DND-41 (cell line): ENCODE measurements at regions not wholly inside any gene's neighbourhood (a gene's known extent, or its start where the extent isn't known, plus 50 kb on each side); places are given as distances from the start of the nearest gene placed in this dataset.

Experiments
- ATAC-seq: fragments of 200-7000 bp; cut with Tn5 transposase; 3 replicates; pipeline ENCODE4 v1.9.1; 2021; ENCODE audit warnings: low read depth; ENCODE audit not compliant: insufficient read depth
- DNase-seq: peaks from one replicate; pipeline ENCODE4 v3.0.0-alpha.2; 2020
- H2AFZ ChIP-seq: 2 replicates; pipeline ENCODE4 v1.6.0; 2012; ENCODE audit warnings: low read depth, low read length
- H3K27ac ChIP-seq: 2 replicates; pipeline ENCODE4 v1.5.1; 2012; ENCODE audit warnings: low read length, inconsistent platforms
- H3K27me3 ChIP-seq: fragments of 200-600 bp; sonication (generic); 2 replicates; pipeline ENCODE4 v1.6.0; 2012; ENCODE audit warnings: low read length, mild to moderate bottlenecking, inconsistent platforms; ENCODE audit not compliant: insufficient read depth, poor library complexity
- H3K36me3 ChIP-seq: 2 replicates; pipeline ENCODE4 v1.5.1; 2012; ENCODE audit warnings: low read length, inconsistent platforms; ENCODE audit not compliant: insufficient read depth
- H3K4me1 ChIP-seq: 2 replicates; pipeline ENCODE4 v1.5.1; 2012; ENCODE audit warnings: mild to moderate bottlenecking, low read length; ENCODE audit not compliant: insufficient read depth
- H3K4me2 ChIP-seq: 2 replicates; pipeline ENCODE4 v1.6.0; 2012; ENCODE audit warnings: mild to moderate bottlenecking, moderate library complexity, low read length, inconsistent platforms; ENCODE audit not compliant: insufficient read depth
- H3K4me3 ChIP-seq, 2 experiments: fragments of 200-600 bp in 1 of 2; shearing (Covaris generic) in 1 of 2; 2 replicates each; pipeline ENCODE4 v1.5.1; 2012 to 2016; ENCODE audit warnings: inconsistent platforms in 2 of 2, low read length in 2 of 2, mild to moderate bottlenecking in 2 of 2, low read depth in 1 of 2, moderate library complexity in 1 of 2
- H3K79me2 ChIP-seq: 2 replicates; pipeline ENCODE4 v1.6.0; 2012; ENCODE audit warnings: low read length, inconsistent platforms; ENCODE audit not compliant: insufficient read depth
- H3K9ac ChIP-seq: 2 replicates; pipeline ENCODE4 v1.6.0; 2012; ENCODE audit warnings: low read depth, mild to moderate bottlenecking, inconsistent platforms, low read length, moderate library complexity
- H3K9me3 ChIP-seq: 2 replicates; pipeline ENCODE4 v1.5.1; 2012; ENCODE audit warnings: low read length, moderate library complexity, mild to moderate bottlenecking, inconsistent platforms; ENCODE audit not compliant: insufficient read depth, severe bottlenecking
- H4K20me1 ChIP-seq: 2 replicates; pipeline ENCODE4 v1.6.0; 2012; ENCODE audit warnings: low read length; ENCODE audit not compliant: insufficient read depth
- EZH2 ChIP-seq: IDR thresholded peaks from 3 replicates; pipeline ENCODE4 v1.6.1; 2012; ENCODE audit warnings: borderline replicate concordance, low read depth, mild to moderate bottlenecking, moderate library complexity, low read length, inconsistent platforms; ENCODE audit not compliant: severe bottlenecking
- TF ChIP-seq, protein P1 (sequence below): IDR thresholded peaks from 2 replicates; pipeline ENCODE4 v1.5.1; 2012; ENCODE audit warnings: borderline replicate concordance, low read length, moderate library complexity, mild to moderate bottlenecking; ENCODE audit not compliant: poor library complexity, severe bottlenecking; ENCODE audit errors: extremely low read depth

DNA sequence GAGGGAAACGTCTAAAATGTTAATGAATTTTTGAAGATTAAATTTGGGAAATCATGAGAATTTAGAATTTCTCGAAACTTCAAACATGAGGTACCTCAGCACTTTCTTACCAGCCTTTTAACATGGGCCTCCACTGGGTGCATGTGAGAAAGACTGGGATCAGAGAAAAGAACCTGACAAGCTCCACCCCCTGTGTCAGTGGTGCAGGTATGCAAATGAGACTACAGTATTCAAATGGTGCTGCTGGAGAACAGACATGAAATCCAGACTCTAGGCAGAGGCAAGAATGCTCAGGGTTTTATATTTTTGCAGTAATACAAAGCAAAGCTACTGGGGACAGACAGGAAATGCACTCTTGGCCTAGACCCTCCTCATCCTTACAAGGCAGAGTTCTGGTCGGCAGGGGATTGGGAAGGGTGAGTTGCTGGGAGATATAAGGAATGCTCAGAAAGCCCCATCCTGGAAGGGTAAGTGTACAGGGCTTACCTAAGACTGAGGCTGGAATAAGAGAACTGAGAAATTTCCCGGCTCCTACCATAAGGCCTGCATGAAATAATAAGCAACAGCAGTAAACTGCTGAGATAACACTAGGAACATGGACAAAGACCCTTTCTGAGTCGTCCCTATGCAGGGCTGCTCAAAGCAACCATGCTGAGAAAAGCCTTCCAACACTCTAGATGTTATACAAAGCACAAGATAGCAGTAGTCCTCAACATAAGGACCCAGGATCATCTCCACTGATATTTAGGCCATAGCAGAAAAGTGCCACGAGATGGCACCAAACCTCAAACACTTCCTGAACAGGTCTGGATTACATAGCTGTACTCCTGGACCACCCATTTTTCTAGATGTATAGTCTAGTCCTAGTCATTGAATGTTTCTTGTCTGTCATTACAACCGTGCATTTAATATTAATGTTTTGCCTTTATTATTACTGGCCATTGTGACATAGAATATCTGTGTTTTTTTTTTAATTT lies 260.8 kb downstream of the RASSF9 start:
- TF ChIP-seq EZH2: no peak
- TF ChIP-seq, protein P1, sequence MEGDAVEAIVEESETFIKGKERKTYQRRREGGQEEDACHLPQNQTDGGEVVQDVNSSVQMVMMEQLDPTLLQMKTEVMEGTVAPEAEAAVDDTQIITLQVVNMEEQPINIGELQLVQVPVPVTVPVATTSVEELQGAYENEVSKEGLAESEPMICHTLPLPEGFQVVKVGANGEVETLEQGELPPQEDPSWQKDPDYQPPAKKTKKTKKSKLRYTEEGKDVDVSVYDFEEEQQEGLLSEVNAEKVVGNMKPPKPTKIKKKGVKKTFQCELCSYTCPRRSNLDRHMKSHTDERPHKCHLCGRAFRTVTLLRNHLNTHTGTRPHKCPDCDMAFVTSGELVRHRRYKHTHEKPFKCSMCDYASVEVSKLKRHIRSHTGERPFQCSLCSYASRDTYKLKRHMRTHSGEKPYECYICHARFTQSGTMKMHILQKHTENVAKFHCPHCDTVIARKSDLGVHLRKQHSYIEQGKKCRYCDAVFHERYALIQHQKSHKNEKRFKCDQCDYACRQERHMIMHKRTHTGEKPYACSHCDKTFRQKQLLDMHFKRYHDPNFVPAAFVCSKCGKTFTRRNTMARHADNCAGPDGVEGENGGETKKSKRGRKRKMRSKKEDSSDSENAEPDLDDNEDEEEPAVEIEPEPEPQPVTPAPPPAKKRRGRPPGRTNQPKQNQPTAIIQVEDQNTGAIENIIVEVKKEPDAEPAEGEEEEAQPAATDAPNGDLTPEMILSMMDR: peak; percentile 75
- no peak overlapping the region for H3K4me2 ChIP-seq
- H3K9me3 ChIP-seq: no peaks in the 10 kb centered on the region
- DNase-seq: peak; percentile 20
- H3K79me2 ChIP-seq: no peaks in the 10 kb centered on the region
- H4K20me1 ChIP-seq: no peaks in the 10 kb centered on the region
- H3K4me1 ChIP-seq: no peaks in the 10 kb centered on the region
- H2AFZ ChIP-seq: no peak overlapping the region
- no peak overlapping the region for H3K9ac ChIP-seq
- no peak overlapping the region for H3K4me3 ChIP-seq
- no peaks in the 10 kb centered on the region for H3K36me3 ChIP-seq
- H3K27ac ChIP-seq: no peak overlapping the region
- H3K27me3 ChIP-seq: no peaks in the 10 kb centered on the region
- ATAC-seq: peak; percentile 80

DNA sequence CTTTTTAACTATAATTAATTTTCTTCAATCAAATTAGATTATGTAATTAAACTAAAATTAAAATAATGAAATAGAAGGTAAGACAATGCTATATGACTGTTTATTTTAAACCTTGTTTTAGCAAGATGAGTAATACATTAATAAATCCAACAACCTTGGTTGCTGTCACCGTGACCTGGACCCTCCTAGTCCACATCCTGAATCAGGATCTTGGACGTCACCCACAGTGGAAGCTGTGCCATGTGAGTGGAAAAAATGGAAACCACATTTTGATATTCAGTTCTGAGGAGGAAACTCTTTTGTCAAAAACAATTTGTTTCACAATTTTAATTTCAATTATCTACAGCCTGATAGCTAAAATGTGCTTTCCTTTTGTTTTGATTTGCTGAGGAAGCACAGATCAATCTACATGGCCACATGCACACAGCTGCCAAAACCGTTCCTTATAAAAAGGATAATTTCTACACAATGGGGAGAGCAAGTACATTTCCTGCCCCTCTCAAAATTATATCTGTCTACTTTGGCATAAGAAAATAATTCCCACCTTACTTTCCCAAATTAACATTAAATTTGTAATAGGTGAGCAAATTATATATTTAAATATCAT lies 255.5 kb downstream of the RASSF9 start:
- H3K4me1 ChIP-seq: no peaks in the 10 kb centered on the region
- no peak overlapping the region for H3K9ac ChIP-seq
- no peak overlapping the region for H2AFZ ChIP-seq
- no peaks in the 10 kb centered on the region for H3K36me3 ChIP-seq
- no peak for DNase-seq
- TF ChIP-seq EZH2: no peak
- TF ChIP-seq, protein P1: no peak
- H3K4me2 ChIP-seq: no peak overlapping the region
- H3K27ac ChIP-seq: no peak overlapping the region
- ATAC-seq: no peak
- no peaks in the 10 kb centered on the region for H3K79me2 ChIP-seq
- H4K20me1 ChIP-seq: no peaks in the 10 kb centered on the region
- H3K9me3 ChIP-seq: no peaks in the 10 kb centered on the region
- H3K4me3 ChIP-seq: no peak overlapping the region
- no peaks in the 10 kb centered on the region for H3K27me3 ChIP-seq

DNA sequence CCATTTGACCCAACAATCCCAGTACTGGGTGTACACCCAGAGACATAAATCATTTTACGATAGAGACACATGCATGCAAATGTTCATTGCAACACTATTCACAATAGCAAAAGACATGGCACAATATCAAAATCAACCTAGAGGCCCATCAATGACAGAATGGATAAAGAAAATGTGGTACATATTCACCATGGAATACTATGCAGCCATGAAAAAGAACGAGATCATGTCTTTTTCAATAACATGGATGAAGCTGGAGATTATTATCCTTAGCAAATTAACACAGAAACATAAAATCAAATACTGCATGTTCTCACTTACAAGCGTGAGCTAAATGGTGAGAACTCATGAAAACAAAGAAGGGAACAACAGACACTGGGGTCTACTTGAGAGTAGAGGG lies 249.1 kb downstream of the RASSF9 start:
- DNase-seq (no peak), ATAC-seq (no peak)
- no peak overlapping the region for H3K27ac ChIP-seq
- no peaks in the 10 kb centered on the region for H4K20me1 ChIP-seq
- H3K79me2 ChIP-seq: no peaks in the 10 kb centered on the region
- H2AFZ ChIP-seq: no peak overlapping the region
- TF ChIP-seq EZH2: no peak
- TF ChIP-seq, protein P1: no peak
- H3K9ac ChIP-seq: no peak overlapping the region
- no peak overlapping the region for H3K4me2 ChIP-seq
- H3K4me1 ChIP-seq: no peaks in the 10 kb centered on the region
- no peak overlapping the region for H3K4me3 ChIP-seq
- no peaks in the 10 kb centered on the region for H3K36me3 ChIP-seq
- H3K9me3 ChIP-seq: no peaks in the 10 kb centered on the region
- no peaks in the 10 kb centered on the region for H3K27me3 ChIP-seq
